Right lobe of liver (tissue), 4 donors: ENCODE measurements at regions not wholly inside any gene's neighbourhood (a gene's known extent, or its start where the extent isn't known, plus 50 kb on each side); places are given as distances from the start of the nearest gene placed in this dataset.

Experiments used
- CTCF ChIP-seq, 4 donors: fragments of 200-600 bp in 3 of 4; fragments of 450-650 bp in 1 of 4; IDR thresholded peaks; one replicate each; pipeline versions ENCODE4 v1.5.1 to v1.8.0; 2016 to 2022; ENCODE audit warnings: antibody characterized with exemption in 4 of 4, mild to moderate bottlenecking in 2 of 4
- POLR2A ChIP-seq: fragments of 450-650 bp; IDR thresholded peaks from one replicate; pipeline ENCODE4 v1.6.1; 2017; ENCODE audit warnings: antibody characterized with exemption, mild to moderate bottlenecking
- donor health status: DM: no; HTN: no; CAD: no.
- donor health status: DM: no; HTN: no; CAD: no.
- donor health status: DM: no; HTN: yes; CAD: no.

- TF ChIP-seq CTCF (IDR thresholded peaks at IDR 0.05): no peak
- no peak for TF ChIP-seq POLR2A
Observed at GRCh38 chr19:30066781-30067759, 125.0 kb downstream of the URI1 start.
